Endothelial cell (in vitro differentiated cells): ENCODE measurements at regions not wholly inside any gene's neighbourhood (a gene's known extent, or its start where the extent isn't known, plus 50 kb on each side); places are given as distances from the start of the nearest gene placed in this dataset.
"Not testable (repeated sequence)": the region's sequence is repeated elsewhere in the genome, so short reads cannot be mapped to it uniquely, and the experiment has no call there.

ENCODE experiments used
- DNase-seq: peaks from one replicate; pipeline ENCODE4 v3.0.0; 2021; ENCODE audit warnings: low spot score
- H3K27ac Mint-ChIP-seq: one replicate; pipeline ENCODE4 v1.8.0; 2021; ENCODE audit warnings: mixed read lengths, inconsistent platforms; ENCODE audit not compliant: unreplicated experiment
- H3K27me3 Mint-ChIP-seq: one replicate; pipeline ENCODE4 v1.8.0; 2021; ENCODE audit warnings: mild to moderate bottlenecking, moderate library complexity, mixed read lengths, inconsistent platforms; ENCODE audit not compliant: unreplicated experiment
- H3K36me3 Mint-ChIP-seq: one replicate; pipeline ENCODE4 v1.8.0; 2021; ENCODE audit warnings: mild to moderate bottlenecking, low read depth, mixed read lengths, inconsistent platforms; ENCODE audit not compliant: unreplicated experiment
- H3K4me1 Mint-ChIP-seq: one replicate; pipeline ENCODE4 v1.8.0; 2021; ENCODE audit warnings: mild to moderate bottlenecking, mixed read lengths, inconsistent platforms; ENCODE audit not compliant: unreplicated experiment
- H3K4me3 Mint-ChIP-seq: one replicate; pipeline ENCODE4 v1.8.0; 2021; ENCODE audit warnings: mild to moderate bottlenecking, mixed read lengths, inconsistent platforms; ENCODE audit not compliant: unreplicated experiment
- H3K9me3 Mint-ChIP-seq: one replicate; pipeline ENCODE4 v1.8.0; 2021; ENCODE audit warnings: mixed read lengths, inconsistent platforms; ENCODE audit not compliant: unreplicated experiment
- CTCF ChIP-seq: fragments of 200-600 bp; sonication (generic); IDR thresholded peaks from one replicate; pipeline ENCODE4 v1.5.0; 2021; ENCODE audit warnings: antibody characterized with exemption; ENCODE audit not compliant: unreplicated experiment

- Mint-ChIP-seq H3K27ac (no peak overlapping the region), H3K4me1 (no peaks in the 10 kb centered on the region), H3K36me3 (peaks cover 21% of the 10 kb centered on the region), H3K27me3 (peaks cover 16% of the 10 kb centered on the region), H3K9me3 (peaks cover 66% of the 10 kb centered on the region), H3K4me3 (peak overlapping the region; percentile 60)
- TF ChIP-seq CTCF: no peak
- no peak for DNase-seq
Measured at GRCh38 chr14:105971593-105972500, 445.5 kb downstream of the TMEM121 start.

- no peak for DNase-seq
- Mint-ChIP-seq H3K36me3 (peaks cover 16% of the 10 kb centered on the region), H3K4me1 (no peaks in the 10 kb centered on the region), H3K4me3 (no peak overlapping the region), H3K27ac (no peak overlapping the region), H3K27me3 (peaks cover 16% of the 10 kb centered on the region), H3K9me3 (peaks cover 65% of the 10 kb centered on the region)
- TF ChIP-seq CTCF: no peak
Measured at GRCh38 chr14:105974902-105975301, 448.5 kb downstream of the TMEM121 start.

- no peak for DNase-seq
- Mint-ChIP-seq H3K4me1 (no peaks in the 10 kb centered on the region), H3K27me3 (peaks cover 17% of the 10 kb centered on the region), H3K36me3 (peaks cover 24% of the 10 kb centered on the region), H3K27ac (no peak overlapping the region), H3K9me3 (peaks cover 59% of the 10 kb centered on the region), H3K4me3 (no peak overlapping the region)
- TF ChIP-seq CTCF: no peak
Measured at GRCh38 chr14:105978618-105979295, 452.4 kb downstream of the TMEM121 start.

- DNase-seq: no peak
- Mint-ChIP-seq H3K27me3 (peaks cover 14% of the 10 kb centered on the region), H3K9me3 (peaks cover 52% of the 10 kb centered on the region), H3K36me3 (peaks cover 21% of the 10 kb centered on the region), H3K4me1 (no peaks in the 10 kb centered on the region), H3K4me3 (no peak overlapping the region), H3K27ac (no peak overlapping the region)
- no peak for TF ChIP-seq CTCF
Measured at GRCh38 chr14:105979446-105979845, 453.1 kb downstream of the TMEM121 start.

- Mint-ChIP-seq H3K4me1 (no peaks in the 10 kb centered on the region), H3K36me3 (peaks cover 19% of the 10 kb centered on the region), H3K27ac (no peak overlapping the region), H3K27me3 (peaks cover 11% of the 10 kb centered on the region), H3K4me3 (no peak overlapping the region), H3K9me3 (peaks cover 46% of the 10 kb centered on the region)
- TF ChIP-seq CTCF: no peak
- no peak for DNase-seq
Measured at GRCh38 chr14:105980224-105980623, 453.8 kb downstream of the TMEM121 start.

- peaks cover 41% of the 10 kb centered on the region for H3K9me3 Mint-ChIP-seq
Measured at GRCh38 chr14:105981517-105982302, 455.3 kb downstream of the TMEM121 start.

More at GRCh38 chr14:105981517-105982302, 455.3 kb downstream of the TMEM121 start:
- H3K4me3 Mint-ChIP-seq, H3K27me3 Mint-ChIP-seq, H3K4me1 Mint-ChIP-seq, H3K27ac Mint-ChIP-seq, DNase-seq: not testable (repeated sequence)
- peaks cover 14% of the 10 kb centered on the region for H3K36me3 Mint-ChIP-seq
